ENCODE measurements at regions not wholly inside any gene's neighbourhood (a gene's known extent, or its start where the extent isn't known, plus 50 kb on each side); places are given as distances from the start of the nearest gene placed in this dataset.

- Histone ChIP-seq H3K9me3 (ENCODE audit: low read depth, low read length) (no peaks in the 10 kb centered on the region), H3K36me3 (ENCODE audit: insufficient read depth, low read length) (no peaks in the 10 kb centered on the region), H3K4me3 (no peak overlapping the region), H3K9ac (ENCODE audit: insufficient read length) (no peak overlapping the region), H3K27ac (no peak overlapping the region)
- no peak for DNase-seq (ENCODE audit: low read depth, low spot score)
- TF ChIP-seq POLR2AphosphoS5 (IDR thresholded peaks at IDR 0.05; ENCODE audit: borderline replicate concordance, low read depth, low read length) (no peak), EZH2 (IDR thresholded peaks at IDR 0.05) (no peak), FOXP2 (optimal IDR thresholded peaks at IDR 0.05; ENCODE audit: control extremely low read depth, extremely low read length, insufficient read depth) (no peak)
Observed at GRCh38 chr1:218878369-218878768, 295.3 kb upstream of the LYPLAL1 start.

- no peaks in the 10 kb centered on the region for H3K9me3 ChIP-seq (ENCODE audit: low read depth, low read length)
- DNase-seq (ENCODE audit: low read depth, low spot score), result no peak
- no peak overlapping the region for H3K9ac ChIP-seq (ENCODE audit: insufficient read length)
- H3K27ac ChIP-seq, result no peak overlapping the region
- no peak overlapping the region for H3K4me3 ChIP-seq
- TF ChIP-seq EZH2 (IDR thresholded peaks at IDR 0.05), result no peak
- no peak for TF ChIP-seq FOXP2 (optimal IDR thresholded peaks at IDR 0.05; ENCODE audit: control extremely low read depth, extremely low read length, insufficient read depth)
- TF ChIP-seq POLR2AphosphoS5 (IDR thresholded peaks at IDR 0.05; ENCODE audit: borderline replicate concordance, low read depth, low read length), result no peak
- H3K36me3 ChIP-seq (ENCODE audit: insufficient read depth, low read length), result no peaks in the 10 kb centered on the region
Observed at GRCh38 chr1:218880484-218881060, 293.1 kb upstream of the LYPLAL1 start.

- no peaks in the 10 kb centered on the region for H3K36me3 ChIP-seq (ENCODE audit: insufficient read depth, low read length)
- no peak overlapping the region for H3K4me3 ChIP-seq
- no peaks in the 10 kb centered on the region for H3K9me3 ChIP-seq (ENCODE audit: low read depth, low read length)
- no peak overlapping the region for H3K9ac ChIP-seq (ENCODE audit: insufficient read length)
- no peak for DNase-seq (ENCODE audit: low read depth, low spot score)
- no peak overlapping the region for H3K27ac ChIP-seq
- no peak for TF ChIP-seq POLR2AphosphoS5 (IDR thresholded peaks at IDR 0.05; ENCODE audit: borderline replicate concordance, low read depth, low read length)
- TF ChIP-seq FOXP2 (optimal IDR thresholded peaks at IDR 0.05; ENCODE audit: control extremely low read depth, extremely low read length, insufficient read depth), result no peak
- TF ChIP-seq EZH2 (IDR thresholded peaks at IDR 0.05), result no peak
Observed at GRCh38 chr1:218882454-218882853, 291.2 kb upstream of the LYPLAL1 start.

- H3K9me3 ChIP-seq (ENCODE audit: low read depth, low read length), result no peaks in the 10 kb centered on the region
- H3K4me3 ChIP-seq, result no peak overlapping the region
- no peak overlapping the region; the same call in 1 of the 2 replicates for H3K27ac ChIP-seq
- DNase-seq (ENCODE audit: low read depth, low spot score), result no peak
- H3K36me3 ChIP-seq (ENCODE audit: insufficient read depth, low read length), result no peaks in the 10 kb centered on the region
- H3K9ac ChIP-seq (ENCODE audit: insufficient read length), result no peak overlapping the region
- TF ChIP-seq FOXP2 (optimal IDR thresholded peaks at IDR 0.05; ENCODE audit: control extremely low read depth, extremely low read length, insufficient read depth), result no peak
Observed at GRCh38 chr1:218886101-218886871, 287.4 kb upstream of the LYPLAL1 start.

- TF ChIP-seq EZH2 (IDR thresholded peaks at IDR 0.05) (no peak), POLR2AphosphoS5 (IDR thresholded peaks at IDR 0.05; ENCODE audit: borderline replicate concordance, low read depth, low read length) (no peak), FOXP2 (optimal IDR thresholded peaks at IDR 0.05; ENCODE audit: control extremely low read depth, extremely low read length, insufficient read depth) (no peak)
- no peak overlapping the region for H3K9ac ChIP-seq (ENCODE audit: insufficient read length)
- no peak overlapping the region for H3K4me3 ChIP-seq
- no peaks in the 10 kb centered on the region for H3K9me3 ChIP-seq (ENCODE audit: low read depth, low read length)
- DNase-seq (ENCODE audit: low read depth, low spot score), result no peak
- H3K27ac ChIP-seq, result no peak overlapping the region
- H3K36me3 ChIP-seq (ENCODE audit: insufficient read depth, low read length), result no peaks in the 10 kb centered on the region
Observed at GRCh38 chr1:218887141-218887925, 286.3 kb upstream of the LYPLAL1 start.

GRCh38 chr1:218890451-218890850 lies 283.2 kb upstream of the LYPLAL1 start:
- DNase-seq (ENCODE audit: low read depth, low spot score), result no peak
- Histone ChIP-seq H3K36me3 (ENCODE audit: insufficient read depth, low read length) (no peaks in the 10 kb centered on the region), H3K4me3 (no peak overlapping the region), H3K9me3 (ENCODE audit: low read depth, low read length) (no peaks in the 10 kb centered on the region), H3K9ac (ENCODE audit: insufficient read length) (no peak overlapping the region), H3K27ac (no peak overlapping the region)
- TF ChIP-seq EZH2 (IDR thresholded peaks at IDR 0.05) (no peak), FOXP2 (optimal IDR thresholded peaks at IDR 0.05; ENCODE audit: control extremely low read depth, extremely low read length, insufficient read depth) (no peak), POLR2AphosphoS5 (IDR thresholded peaks at IDR 0.05; ENCODE audit: borderline replicate concordance, low read depth, low read length) (no peak)

GRCh38 chr1:218891577-218891976 lies 282.1 kb upstream of the LYPLAL1 start:
- no peak for DNase-seq (ENCODE audit: low read depth, low spot score)
- Histone ChIP-seq H3K9me3 (ENCODE audit: low read depth, low read length) (no peaks in the 10 kb centered on the region), H3K36me3 (ENCODE audit: insufficient read depth, low read length) (no peaks in the 10 kb centered on the region), H3K9ac (ENCODE audit: insufficient read length) (no peak overlapping the region), H3K4me3 (no peak overlapping the region), H3K27ac (no peak overlapping the region)
- TF ChIP-seq POLR2AphosphoS5 (IDR thresholded peaks at IDR 0.05; ENCODE audit: borderline replicate concordance, low read depth, low read length) (no peak), FOXP2 (optimal IDR thresholded peaks at IDR 0.05; ENCODE audit: control extremely low read depth, extremely low read length, insufficient read depth) (no peak), EZH2 (IDR thresholded peaks at IDR 0.05) (no peak)

- H3K4me3 ChIP-seq, result no peak overlapping the region
- H3K9me3 ChIP-seq (ENCODE audit: low read depth, low read length), result no peaks in the 10 kb centered on the region
- DNase-seq (ENCODE audit: low read depth, low spot score), result no peak
- no peak overlapping the region for H3K9ac ChIP-seq (ENCODE audit: insufficient read length)
- H3K36me3 ChIP-seq (ENCODE audit: insufficient read depth, low read length), result no peaks in the 10 kb centered on the region
- H3K27ac ChIP-seq, result no peak overlapping the region
- no peak for TF ChIP-seq FOXP2 (optimal IDR thresholded peaks at IDR 0.05; ENCODE audit: control extremely low read depth, extremely low read length, insufficient read depth)
- no peak for TF ChIP-seq EZH2 (IDR thresholded peaks at IDR 0.05)
- no peak for TF ChIP-seq POLR2AphosphoS5 (IDR thresholded peaks at IDR 0.05; ENCODE audit: borderline replicate concordance, low read depth, low read length)
Observed at GRCh38 chr1:218895064-218895587, 278.6 kb upstream of the LYPLAL1 start.
